ENCODE measurements at regions not wholly inside any gene's neighbourhood (a gene's known extent, or its start where the extent isn't known, plus 50 kb on each side); places are given as distances from the start of the nearest gene placed in this dataset.

- no peak overlapping the region for H3K27ac Mint-ChIP-seq
- no peaks in the 10 kb centered on the region for H3K4me1 Mint-ChIP-seq
- ATAC-seq = no peak
- H3K9me3 Mint-ChIP-seq = peaks cover 3% of the 10 kb centered on the region
- H3K4me3 Mint-ChIP-seq = no peak overlapping the region
- H3K36me3 Mint-ChIP-seq = no peaks in the 10 kb centered on the region
- no peak for DNase-seq (ENCODE audit: low spot score in 2 of 2)
Observed at GRCh38 chr16:87125206-87126155, 191.7 kb downstream of the C16orf95 start.

GRCh38 chr16:87126403-87127025, 190.7 kb downstream of the C16orf95 start:
- DNase-seq (ENCODE audit: low spot score in 2 of 2) = no peak
- Mint-ChIP-seq H3K9me3 (peaks cover 3% of the 10 kb centered on the region), H3K4me1 (no peaks in the 10 kb centered on the region), H3K36me3 (no peaks in the 10 kb centered on the region), H3K4me3 (no peak overlapping the region), H3K27ac (no peak overlapping the region)
- no peak for ATAC-seq

- H3K27ac Mint-ChIP-seq = no peak overlapping the region
- no peaks in the 10 kb centered on the region for H3K36me3 Mint-ChIP-seq
- H3K4me3 Mint-ChIP-seq = no peak overlapping the region
Observed at GRCh38 chr16:87127061-87127765, 190.0 kb downstream of the C16orf95 start.

GRCh38 chr16:87127766-87128147, 189.4 kb downstream of the C16orf95 start:
- Mint-ChIP-seq H3K27ac (no peak overlapping the region), H3K36me3 (no peaks in the 10 kb centered on the region), H3K4me1 (no peaks in the 10 kb centered on the region), H3K4me3 (no peak overlapping the region), H3K9me3 (peaks cover 3% of the 10 kb centered on the region)
- ATAC-seq (no peak), DNase-seq (ENCODE audit: low spot score in 2 of 2) (no peak)

More at GRCh38 chr16:87127061-87127765, 190.0 kb downstream of the C16orf95 start:
- peaks cover 3% of the 10 kb centered on the region for H3K9me3 Mint-ChIP-seq
- DNase-seq (ENCODE audit: low spot score in 2 of 2) (no peak), ATAC-seq (no peak)
- no peaks in the 10 kb centered on the region for H3K4me1 Mint-ChIP-seq

GRCh38 chr16:87129771-87130170, 187.4 kb downstream of the C16orf95 start:
- H3K9me3 Mint-ChIP-seq = peaks cover 3% of the 10 kb centered on the region
- H3K27ac Mint-ChIP-seq = no peak overlapping the region
- H3K4me3 Mint-ChIP-seq = no peak overlapping the region
- H3K4me1 Mint-ChIP-seq = no peaks in the 10 kb centered on the region
- no peaks in the 10 kb centered on the region for H3K36me3 Mint-ChIP-seq
- ATAC-seq = no peak
- no peak for DNase-seq (ENCODE audit: low spot score in 2 of 2)

GRCh38 chr16:87131061-87131995, 185.9 kb downstream of the C16orf95 start:
- DNase-seq (ENCODE audit: low spot score in 2 of 2) = no peak
- Mint-ChIP-seq H3K4me3 (no peak overlapping the region), H3K9me3 (peaks cover 3% of the 10 kb centered on the region), H3K36me3 (no peaks in the 10 kb centered on the region), H3K4me1 (no peaks in the 10 kb centered on the region), H3K27ac (no peak overlapping the region)
- no peak for ATAC-seq

- Mint-ChIP-seq H3K27ac (no peak overlapping the region), H3K4me1 (no peaks in the 10 kb centered on the region), H3K9me3 (peaks cover 3% of the 10 kb centered on the region), H3K4me3 (no peak overlapping the region), H3K36me3 (no peaks in the 10 kb centered on the region)
- DNase-seq (ENCODE audit: low spot score in 2 of 2) = no peak
- no peak for ATAC-seq
Observed at GRCh38 chr16:87131996-87132345, 185.2 kb downstream of the C16orf95 start.

- Mint-ChIP-seq H3K4me3 (no peak overlapping the region), H3K27ac (no peak overlapping the region), H3K4me1 (no peaks in the 10 kb centered on the region), H3K36me3 (no peaks in the 10 kb centered on the region), H3K9me3 (peaks cover 3% of the 10 kb centered on the region)
- DNase-seq (ENCODE audit: low spot score in 2 of 2) = no peak
- ATAC-seq = no peak
Observed at GRCh38 chr16:87132361-87133014, 184.7 kb downstream of the C16orf95 start.

- ATAC-seq = no peak
- H3K9me3 Mint-ChIP-seq = peaks cover 3% of the 10 kb centered on the region
- no peak overlapping the region for H3K27ac Mint-ChIP-seq
- no peaks in the 10 kb centered on the region for H3K36me3 Mint-ChIP-seq
- DNase-seq (ENCODE audit: low spot score in 2 of 2) = no peak
- no peak overlapping the region for H3K4me3 Mint-ChIP-seq
- no peaks in the 10 kb centered on the region for H3K4me1 Mint-ChIP-seq
Observed at GRCh38 chr16:87133112-87133850, 183.9 kb downstream of the C16orf95 start.

- DNase-seq (ENCODE audit: low spot score in 2 of 2) (no peak), ATAC-seq (no peak)
- H3K9me3 Mint-ChIP-seq = peaks cover under 1% of the 10 kb centered on the region
- H3K36me3 Mint-ChIP-seq = no peaks in the 10 kb centered on the region
- H3K4me1 Mint-ChIP-seq = no peaks in the 10 kb centered on the region
- H3K4me3 Mint-ChIP-seq = no peak overlapping the region
- H3K27ac Mint-ChIP-seq = no peak overlapping the region
Observed at GRCh38 chr16:87133966-87134627, 183.1 kb downstream of the C16orf95 start.

GRCh38 chr16:87134628-87134995, 182.6 kb downstream of the C16orf95 start:
- Mint-ChIP-seq H3K36me3 (no peaks in the 10 kb centered on the region), H3K4me1 (no peaks in the 10 kb centered on the region), H3K9me3 (no peaks in the 10 kb centered on the region), H3K4me3 (no peak overlapping the region), H3K27ac (no peak overlapping the region)
- no peak for ATAC-seq
- no peak for DNase-seq (ENCODE audit: low spot score in 2 of 2)

- ATAC-seq (no peak), DNase-seq (ENCODE audit: low spot score in 2 of 2) (no peak)
- Mint-ChIP-seq H3K27ac (no peak overlapping the region), H3K4me3 (no peak overlapping the region), H3K36me3 (no peaks in the 10 kb centered on the region), H3K9me3 (no peaks in the 10 kb centered on the region), H3K4me1 (no peaks in the 10 kb centered on the region)
Observed at GRCh38 chr16:87135246-87136030, 181.8 kb downstream of the C16orf95 start.

- Mint-ChIP-seq H3K4me1 (no peaks in the 10 kb centered on the region), H3K4me3 (no peak overlapping the region), H3K27ac (no peak overlapping the region), H3K9me3 (no peaks in the 10 kb centered on the region), H3K36me3 (no peaks in the 10 kb centered on the region)
- DNase-seq (ENCODE audit: low spot score in 2 of 2) (no peak), ATAC-seq (no peak)
Observed at GRCh38 chr16:87138316-87138715, 178.9 kb downstream of the C16orf95 start.

Data from stimulated activated effector memory CD8-positive, alpha-beta T cell treated with anti-CD3 and anti-CD28 coated beads, Interleukin-12 subunit alpha, Interleukin-12 subunit beta, amount 100 ng/mL, for 72 hours (primary cell).